DMS53 (cell line): ENCODE measurements at regions not wholly inside any gene's neighbourhood (a gene's known extent, or its start where the extent isn't known, plus 50 kb on each side); places are given as distances from the start of the nearest gene placed in this dataset.
"Not testable (repeated sequence)": the region's sequence is repeated elsewhere in the genome, so short reads cannot be mapped to it uniquely, and the experiment has no call there.

Experiments
- DNase-seq: peaks from one replicate; lab custom pipeline; 2025; lab: John Stamatoyannopoulos, UW

DNA sequence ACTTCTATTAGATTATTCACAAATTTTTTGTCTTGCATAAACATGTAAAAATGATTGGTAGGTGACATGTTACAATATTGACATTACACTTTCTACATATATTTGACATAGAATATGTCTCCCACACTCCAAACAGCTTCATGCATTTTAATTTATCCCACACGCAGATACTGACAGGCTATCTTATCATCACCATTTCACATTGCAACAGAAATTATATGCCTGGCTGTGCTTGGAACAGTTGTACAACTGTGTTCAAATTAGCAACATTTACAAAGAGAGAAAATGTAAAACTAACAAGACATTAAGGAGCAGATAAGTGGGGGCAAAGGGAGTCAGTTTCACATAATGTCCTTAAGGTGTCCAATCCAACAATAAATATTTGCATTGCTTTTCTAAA, 1208.5 kb downstream of the NSUN3 start:
- no peak for DNase-seq

DNA sequence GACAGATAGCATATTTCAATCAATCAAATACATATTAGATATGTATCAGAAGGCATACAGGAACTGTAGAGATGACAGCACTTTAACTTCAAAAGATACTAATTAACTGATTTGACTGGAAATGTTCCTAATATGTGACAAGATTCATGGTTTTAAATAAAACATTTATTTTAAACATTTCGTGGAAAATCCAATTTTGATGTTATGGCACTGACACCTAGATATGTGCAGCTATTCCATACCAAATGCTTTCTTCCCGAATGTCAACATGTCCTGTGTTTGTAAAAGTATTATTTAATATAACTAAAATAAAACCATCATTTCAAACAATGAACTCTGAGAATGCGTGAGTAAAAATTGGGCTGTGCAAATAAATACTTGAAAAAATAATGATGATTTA, 1209.3 kb downstream of the NSUN3 start:
- no peak for DNase-seq

DNA sequence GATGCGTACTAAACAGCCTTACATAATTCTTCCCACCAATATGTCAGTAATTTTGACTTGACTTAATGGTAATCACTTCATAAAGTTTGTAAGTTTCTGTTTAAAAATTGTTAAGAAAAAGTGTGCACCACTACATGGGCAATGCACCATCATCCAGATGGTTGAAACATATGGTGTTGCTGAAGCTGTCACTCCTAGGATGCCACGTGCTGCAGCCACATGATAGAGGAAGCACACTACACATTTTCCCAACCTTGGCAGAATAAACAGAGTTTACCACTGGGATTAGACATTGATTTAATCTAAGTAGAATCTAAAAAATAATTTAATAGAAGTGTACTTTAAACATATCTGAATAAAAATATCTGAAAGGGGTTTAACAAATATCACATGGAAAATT, 1209.9 kb downstream of the NSUN3 start:
- DNase-seq: no peak

DNA sequence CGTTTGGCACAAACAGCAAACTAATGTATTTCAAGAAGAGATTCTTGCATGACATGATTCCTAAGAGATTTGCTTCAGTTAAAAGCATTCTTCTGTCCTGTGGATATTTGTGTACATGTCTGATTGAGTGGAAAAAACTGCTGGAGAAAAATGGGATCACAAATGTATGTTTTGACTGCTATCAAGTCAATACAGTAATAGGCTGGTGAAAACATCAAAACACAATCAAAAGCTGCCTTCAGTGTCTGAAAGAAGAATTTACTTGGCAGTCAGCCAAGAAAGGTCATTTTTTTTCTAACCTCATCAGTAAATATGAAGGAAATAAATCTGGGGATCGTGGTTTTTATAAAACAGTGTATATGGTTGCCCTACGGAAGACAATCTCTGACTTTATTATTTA, 1214.8 kb downstream of the NSUN3 start:
- DNase-seq: peak; percentile 41

DNA sequence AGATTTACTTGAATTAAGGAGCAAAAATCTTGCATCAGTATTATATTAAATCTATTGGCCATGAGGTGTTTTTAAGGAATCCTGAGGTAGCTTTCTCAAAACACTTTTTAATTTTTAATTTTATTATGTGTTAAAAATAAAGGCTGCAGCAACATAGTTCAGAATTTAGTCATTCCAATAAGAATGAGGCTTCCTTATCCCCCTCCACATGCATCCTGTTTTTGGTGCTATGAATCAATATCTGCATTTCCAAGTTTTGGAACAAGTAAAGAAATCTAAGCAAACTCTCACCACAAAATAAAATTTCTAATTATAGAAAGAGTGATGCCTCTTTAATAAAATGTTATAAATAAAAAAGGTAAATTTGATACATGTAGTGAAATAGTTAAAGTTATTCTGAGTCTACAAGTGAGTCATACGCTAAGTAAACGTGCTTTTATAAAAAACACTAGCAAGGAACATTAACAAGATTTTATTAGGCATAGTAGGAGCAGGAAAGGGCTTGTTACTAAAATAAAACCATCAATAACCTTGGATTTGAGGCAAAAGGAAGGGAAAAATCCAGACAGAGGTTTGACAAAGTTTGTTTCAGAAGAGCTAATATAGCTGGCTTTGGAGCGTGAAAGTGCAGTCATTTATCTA, 1218.0 kb downstream of the NSUN3 start:
- peak; percentile 2 for DNase-seq

DNA sequence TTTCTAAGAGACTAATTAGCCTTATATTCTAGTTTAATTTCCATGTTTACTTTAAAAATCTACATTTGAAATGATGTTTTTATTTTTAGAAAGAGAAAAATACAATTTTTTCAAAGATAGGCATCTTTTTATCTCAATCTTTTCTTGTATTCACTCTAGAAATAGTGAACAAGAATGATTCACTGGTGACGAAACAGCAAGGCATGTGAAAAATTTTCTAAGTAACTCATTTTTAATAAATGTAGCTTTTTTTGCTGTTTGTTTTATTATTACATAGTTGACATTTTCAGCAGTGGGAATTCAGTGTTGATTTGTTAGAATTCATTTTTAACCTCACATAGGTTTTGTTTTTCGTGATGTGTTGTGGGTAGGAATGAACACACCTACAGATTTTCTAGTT, 1226.4 kb downstream of the NSUN3 start:
- no peak for DNase-seq

DNA sequence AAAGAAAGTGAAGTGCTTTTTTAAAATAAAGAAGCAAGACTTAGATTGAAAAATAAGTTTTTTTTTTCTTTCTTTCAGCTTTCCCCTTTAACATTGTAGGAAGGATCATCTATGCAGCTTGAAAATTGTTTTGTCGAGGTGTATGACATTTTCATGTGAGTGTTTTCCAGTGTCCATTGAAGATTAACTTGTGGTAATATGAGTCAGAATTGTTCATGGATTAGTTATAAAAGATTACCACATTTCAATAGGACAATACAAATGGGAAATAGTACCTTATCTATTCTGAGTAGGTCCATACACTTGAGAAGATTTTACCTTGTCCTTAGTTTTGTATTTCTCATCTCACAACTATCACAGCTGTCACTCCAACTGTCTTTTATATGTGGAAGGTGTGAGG, 1234.7 kb downstream of the NSUN3 start:
- no peak for DNase-seq

DNA sequence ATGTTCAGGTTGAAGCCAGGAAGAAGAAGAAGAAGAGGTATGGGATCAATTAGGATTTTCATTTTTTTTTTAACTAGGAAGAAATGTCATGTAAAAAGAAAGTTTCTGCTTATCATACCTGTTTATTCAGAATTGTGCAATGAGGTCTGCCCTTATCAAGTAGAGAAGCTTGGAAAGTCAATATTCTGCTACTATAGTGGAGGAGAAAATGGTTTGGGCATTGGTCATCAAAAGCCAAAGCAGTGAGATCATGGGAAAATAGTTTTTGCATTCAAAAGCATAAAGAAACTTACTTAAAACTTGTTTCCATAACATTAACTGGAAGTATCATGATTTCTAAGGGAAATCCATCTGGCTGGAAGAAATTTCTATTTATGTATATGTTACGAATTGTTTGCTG, 1239.2 kb downstream of the NSUN3 start:
- peak; percentile 1 for DNase-seq

DNA sequence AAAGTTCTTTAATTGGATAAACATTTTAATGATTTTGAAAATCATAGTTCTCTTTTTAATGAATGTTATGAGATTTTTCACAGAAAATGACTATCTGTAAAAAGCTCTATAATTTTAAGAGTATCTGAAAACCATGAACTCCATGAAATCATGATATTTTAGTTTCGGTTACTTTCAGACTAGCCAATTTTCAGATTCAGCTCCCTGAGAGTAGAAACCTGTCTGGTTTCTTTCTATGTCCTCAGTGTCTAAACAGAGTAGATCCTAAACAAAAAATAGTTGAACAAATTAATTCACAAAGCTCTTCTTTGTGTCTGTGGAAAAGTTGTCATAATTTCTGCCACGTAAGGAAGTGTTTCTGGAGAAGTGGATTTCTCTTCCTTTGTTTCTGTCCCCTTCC, 1247.7 kb downstream of the NSUN3 start:
- DNase-seq: no peak

DNA sequence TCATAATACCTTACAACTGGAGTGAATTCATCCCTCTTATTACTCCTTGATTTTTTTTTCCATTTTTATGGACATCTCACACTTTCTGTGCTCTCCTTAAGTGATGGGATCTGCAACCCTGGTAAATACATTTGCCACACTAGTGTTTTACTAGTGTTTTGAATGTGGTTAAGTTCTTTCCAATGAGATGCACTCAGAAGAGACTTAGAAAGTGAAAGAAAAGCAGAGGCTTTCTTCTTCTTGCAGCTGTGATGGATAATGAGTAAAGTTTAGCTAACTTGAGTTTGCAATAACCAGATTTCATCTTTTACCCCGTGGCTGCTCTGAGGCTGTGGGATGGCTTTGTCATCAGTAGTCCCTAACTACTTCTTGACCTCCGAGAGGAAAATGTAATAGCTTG, 1248.4 kb downstream of the NSUN3 start:
- no peak for DNase-seq

DNA sequence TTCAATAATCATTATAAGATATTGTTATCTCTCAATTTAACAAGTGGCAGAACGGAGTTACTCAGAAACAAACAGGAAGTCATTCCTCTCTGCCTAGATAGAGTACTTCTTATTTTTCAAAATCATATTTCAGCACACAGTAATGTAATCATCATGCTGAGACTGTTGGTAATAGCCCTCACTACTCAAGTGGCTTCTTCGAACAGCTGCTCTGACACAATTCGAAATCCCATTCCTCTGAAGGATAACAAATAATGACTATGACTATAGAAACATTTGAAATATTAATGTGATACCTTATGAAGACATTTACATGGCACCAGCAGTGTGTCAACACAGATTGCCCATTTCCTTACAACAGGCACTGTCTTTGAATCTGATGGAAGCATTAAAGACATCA, 1249.8 kb downstream of the NSUN3 start:
- DNase-seq: peak; percentile 35

DNA sequence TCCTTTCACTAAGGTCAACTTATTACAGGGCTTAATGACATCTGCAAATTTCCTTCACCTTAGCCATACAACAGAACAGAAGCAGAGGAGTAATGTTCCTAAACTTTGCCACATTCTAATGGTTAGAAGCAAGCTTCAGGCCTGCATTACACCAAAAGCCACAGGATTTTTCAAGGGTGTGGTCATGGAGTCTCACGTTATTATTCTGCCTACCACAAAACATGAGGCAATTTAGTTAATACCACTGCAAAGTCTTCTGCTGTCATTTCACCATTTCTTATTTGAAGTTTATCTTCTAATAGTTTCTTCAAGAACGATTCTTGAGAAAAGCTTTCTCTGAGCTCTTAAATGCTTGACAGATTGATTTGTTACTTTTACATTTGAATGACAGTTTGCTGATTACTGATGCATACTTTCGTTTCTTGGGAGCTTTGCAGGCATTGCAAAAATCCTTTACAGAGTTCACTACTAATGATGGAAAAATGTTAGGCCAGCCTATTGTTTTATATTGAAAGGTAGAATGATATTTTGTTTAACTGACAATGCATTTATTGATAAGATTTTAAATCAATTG, 1257.1 kb downstream of the NSUN3 start:
- no peak for DNase-seq

DNA sequence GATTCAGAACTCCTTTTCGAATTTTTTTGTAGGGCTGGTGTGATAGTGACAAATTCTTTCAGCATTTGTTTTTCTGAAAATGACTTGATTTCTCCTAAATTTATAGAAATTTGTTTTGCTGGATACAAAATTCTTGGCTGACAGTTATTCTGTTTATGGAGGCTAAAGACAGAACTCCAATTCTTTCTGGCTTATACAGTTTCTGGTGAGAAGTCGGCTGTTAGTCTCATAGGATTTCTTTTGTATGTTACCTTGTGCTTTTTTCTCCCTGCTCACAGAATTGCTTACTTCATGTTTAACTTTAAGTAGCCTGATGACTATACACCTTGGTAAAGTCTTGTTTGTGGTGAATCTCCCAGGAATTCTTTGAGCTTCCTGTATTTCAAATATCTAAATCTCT, 1264.6 kb downstream of the NSUN3 start:
- peak; percentile 1 for DNase-seq

DNA sequence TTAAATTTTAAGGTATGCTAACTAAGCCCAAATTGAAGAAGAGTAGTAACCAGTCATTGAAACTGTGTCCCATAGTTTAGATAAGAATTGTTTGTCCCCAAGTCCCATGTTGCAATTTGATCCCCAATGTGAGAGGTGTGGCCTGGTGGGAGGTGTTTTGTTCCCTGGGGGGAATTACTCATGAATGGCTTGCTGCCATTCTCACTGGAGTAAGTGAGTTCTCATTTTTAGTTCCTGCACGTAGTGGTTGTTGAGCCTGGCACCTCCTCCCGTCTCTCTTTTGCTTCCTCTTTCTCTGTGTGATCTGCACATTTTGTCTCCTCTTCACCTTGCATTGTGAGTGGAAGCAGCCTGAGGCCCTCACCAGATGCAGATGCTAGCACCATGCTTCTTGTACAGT, 1271.0 kb downstream of the NSUN3 start:
- no peak for DNase-seq

DNA sequence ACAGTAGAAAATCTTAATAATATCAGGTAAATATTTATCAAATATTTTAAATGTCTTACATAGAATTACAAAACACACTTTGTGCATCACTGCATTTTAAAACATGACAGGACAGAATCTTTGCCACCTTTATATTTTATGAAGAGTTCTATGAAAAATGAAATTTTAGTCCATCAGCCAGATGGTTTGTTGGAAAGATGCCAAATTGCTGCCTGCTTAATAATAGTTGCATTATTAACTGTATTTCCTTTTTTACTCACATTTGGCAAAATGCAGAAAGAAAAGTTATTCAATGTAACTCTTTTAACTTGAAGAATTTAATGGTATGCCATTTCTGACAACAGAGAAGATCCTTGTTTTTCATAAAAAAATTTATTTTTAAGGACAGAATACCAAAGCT, 1271.6 kb downstream of the NSUN3 start:
- DNase-seq: no peak

DNA sequence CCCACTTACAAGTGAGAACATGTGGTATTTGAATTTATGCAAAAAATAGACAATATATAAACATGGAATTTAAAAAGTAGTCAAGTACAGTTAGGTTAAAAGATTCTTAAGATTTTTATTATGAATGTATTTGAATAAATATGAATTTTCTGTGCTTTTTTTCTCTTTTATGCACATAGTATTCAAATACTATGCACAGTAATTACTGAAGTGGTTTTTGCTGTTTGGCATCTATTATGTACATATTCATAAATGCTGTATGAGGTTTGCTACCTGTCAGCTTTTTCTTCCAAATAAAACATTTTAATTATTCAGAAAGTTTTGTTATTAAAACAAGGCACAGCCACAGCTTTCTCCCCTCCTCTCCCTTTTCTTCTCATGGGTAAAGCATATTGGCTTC, 1272.7 kb downstream of the NSUN3 start:
- no peak for DNase-seq

DNA sequence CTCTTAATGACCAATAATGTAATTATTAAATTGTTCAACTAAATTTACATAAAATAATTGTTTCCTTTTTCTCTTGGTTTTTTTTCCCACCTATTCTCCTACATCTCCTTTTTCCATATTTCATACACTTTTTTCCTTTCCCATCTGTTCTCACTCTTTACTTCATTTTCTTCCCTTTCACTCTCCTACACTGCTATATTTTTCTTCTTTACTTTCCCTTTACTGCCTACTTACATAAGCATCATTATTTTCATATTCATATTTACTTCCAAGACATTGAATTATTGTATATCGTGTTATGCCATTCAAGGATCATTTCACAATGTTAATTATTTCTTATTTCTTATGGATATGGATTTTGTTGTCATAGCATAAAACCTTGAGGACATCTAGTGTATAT, 1275.6 kb downstream of the NSUN3 start:
- DNase-seq: no peak

DNA sequence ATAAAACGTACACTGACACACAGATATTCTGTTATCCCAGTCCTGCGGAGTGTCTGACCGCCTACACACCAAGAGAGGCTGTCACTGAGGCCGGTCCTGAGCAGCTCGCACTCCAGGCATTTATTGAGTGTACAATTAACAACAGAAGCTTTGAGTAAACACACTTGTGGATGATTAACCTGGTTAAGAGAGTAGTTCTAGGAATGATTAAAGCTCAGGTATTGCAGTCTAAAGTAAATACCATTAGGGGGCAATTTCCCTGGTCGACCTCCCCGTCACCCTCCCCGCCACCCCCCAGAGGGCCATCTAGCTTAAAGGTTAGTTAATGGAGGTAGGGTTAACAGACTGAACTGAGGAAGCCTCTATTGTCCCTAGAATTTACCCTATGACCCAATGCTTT, 1278.5 kb downstream of the NSUN3 start:
- peak; percentile 44 for DNase-seq

DNA sequence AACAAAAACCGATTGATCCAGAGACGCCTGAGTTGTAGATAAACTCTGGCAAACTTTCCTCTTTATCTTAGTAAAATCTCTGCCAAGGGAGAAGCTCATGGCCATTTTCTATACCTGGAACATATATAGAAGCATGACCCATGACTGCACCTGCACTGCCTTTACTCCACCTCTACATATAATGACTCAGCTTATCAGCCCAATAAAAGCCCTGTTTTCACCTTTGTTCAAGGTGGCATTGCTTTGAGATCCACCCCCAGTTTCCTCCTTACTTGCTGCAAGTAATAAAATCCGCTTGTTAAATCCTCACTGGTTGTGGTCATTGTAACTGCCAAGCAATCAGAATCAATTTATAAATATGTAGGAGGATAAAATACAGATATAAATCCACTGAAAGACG, 1280.4 kb downstream of the NSUN3 start:
- DNase-seq: peak; percentile 12

DNA sequence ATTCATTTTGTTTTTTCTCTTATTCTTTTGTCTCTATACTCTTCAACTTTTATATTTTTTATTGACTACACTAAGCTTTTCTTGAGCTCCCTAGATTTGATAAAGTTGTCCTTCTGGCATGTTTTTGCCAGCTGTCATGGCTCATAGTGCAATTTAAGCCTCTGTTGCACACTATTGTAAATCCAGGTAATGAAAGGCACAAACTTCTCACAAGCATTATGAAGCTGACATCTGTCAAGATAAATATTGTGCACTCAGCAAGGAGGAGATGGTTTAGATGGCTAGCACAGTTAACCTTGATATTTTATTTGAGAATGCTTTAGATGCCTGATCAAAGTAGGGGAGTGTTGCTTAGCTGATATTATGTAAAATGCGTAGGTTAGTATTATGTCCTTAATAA, 1280.9 kb downstream of the NSUN3 start:
- DNase-seq: no peak

DNA sequence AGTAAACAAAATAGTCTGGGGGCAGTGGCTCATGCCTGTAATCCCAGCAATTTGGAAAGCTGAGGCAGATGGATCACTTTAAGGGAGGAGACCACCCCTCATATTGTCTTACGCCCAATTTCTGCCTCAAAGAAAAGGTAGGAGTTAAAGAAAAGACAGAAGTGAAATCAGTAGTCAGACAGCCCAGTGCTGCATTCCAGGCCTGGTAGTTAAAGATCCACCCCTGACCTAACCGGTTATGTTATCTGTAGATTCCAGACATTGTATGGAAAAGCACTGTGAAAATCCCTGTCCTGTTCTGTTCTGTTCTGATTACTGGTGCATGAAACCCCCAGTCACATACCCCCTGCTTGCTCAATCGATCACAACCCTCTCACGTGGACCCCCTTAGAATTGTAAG, 1285.1 kb downstream of the NSUN3 start:
- DNase-seq: not testable (repeated sequence)

DNA sequence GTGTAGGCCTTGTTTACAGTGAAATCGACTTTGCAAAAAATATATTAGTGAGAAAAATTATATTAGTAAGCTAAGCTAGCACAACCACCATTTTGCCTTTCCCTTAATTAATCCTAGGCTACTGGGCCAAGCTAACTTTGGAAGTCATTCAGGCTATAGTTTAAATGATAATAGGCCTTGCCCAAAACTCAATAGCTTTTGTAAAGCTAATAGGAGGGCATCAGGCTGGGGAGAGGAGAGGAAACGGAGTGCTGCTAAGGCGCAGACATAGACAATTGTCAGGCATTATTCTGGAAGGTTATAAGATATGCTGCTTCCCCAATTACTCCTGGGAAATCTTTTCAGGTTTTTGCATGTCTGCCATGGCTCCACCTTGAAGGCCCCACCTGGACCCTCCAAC, 1286.0 kb downstream of the NSUN3 start:
- DNase-seq: no peak

DNA sequence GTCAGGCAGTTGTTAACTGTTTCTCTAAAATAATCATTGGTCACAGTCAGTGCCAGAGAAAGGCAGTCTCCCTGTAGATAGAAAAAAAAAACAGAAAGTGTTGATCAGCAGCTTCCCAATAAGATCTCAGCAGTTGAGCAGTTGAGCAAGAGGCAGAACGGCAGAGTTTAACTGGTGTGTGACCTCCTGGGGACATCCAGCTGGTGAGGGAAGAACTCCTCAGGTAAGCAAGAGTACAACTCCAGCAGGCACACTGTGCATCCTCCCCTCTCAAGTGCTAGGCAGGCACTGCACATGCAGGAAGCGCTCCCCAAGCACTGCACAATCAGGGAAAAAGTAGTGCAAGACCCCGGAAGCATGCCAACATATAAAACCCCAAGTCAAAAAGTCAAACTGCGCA, 1287.2 kb downstream of the NSUN3 start:
- no peak for DNase-seq

DNA sequence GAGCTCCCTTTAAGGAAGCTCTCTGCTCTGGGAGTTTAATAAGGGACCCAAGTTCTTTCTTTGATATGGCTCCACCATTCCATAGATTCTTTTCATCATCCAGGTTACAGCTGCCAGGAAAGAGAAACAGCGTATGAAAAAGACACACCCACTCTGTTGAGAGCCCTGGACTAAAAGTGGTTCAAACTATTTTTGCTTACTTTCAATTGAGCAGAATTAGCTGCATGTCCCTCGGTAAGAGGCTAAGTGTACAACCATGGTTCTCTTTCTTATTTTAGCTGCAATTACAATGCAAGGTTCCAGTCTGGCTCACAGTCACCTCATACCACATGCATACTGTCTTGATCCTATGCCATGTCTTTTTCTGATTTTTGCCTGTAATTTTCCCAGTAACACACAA, 1288.3 kb downstream of the NSUN3 start:
- no peak for DNase-seq
